ENCODE measurements at regions not wholly inside any gene's neighbourhood (a gene's known extent, or its start where the extent isn't known, plus 50 kb on each side); places are given as distances from the start of the nearest gene placed in this dataset.

GRCh38 chr22:48551716-48552268 lies 1275.9 kb downstream of the BRD1 start:
- WGBS (ENCODE audit: insufficient coverage), result 82% methylated on average over 17 of the region's 17 CpGs
- Mint-ChIP-seq H3K4me1 (no peaks in the 10 kb centered on the region), H3K9me3 (no peaks in the 10 kb centered on the region), H3K27ac (no peak overlapping the region), H3K36me3 (no peaks in the 10 kb centered on the region), H3K27me3 (ENCODE audit: low read depth in 2 of 2) (peaks cover 0 to 3% of the 10 kb centered on the region in 2 donors), H3K4me3 (no peak overlapping the region)
- intact Hi-C loops (cut with micrococcal nuclease), result no loop called here
- H3K36me3 ChIP-seq (ENCODE audit: control insufficient read depth, insufficient read depth, low read length), result no peaks in the 10 kb centered on the region
- no peak for TF ChIP-seq CTCF (IDR thresholded peaks at IDR 0.05)
- no peak overlapping the region for H3K27ac ChIP-seq (ENCODE audit: low read length)
- H3K4me1 ChIP-seq (ENCODE audit: control insufficient read depth, insufficient read depth, low read length), result no peaks in the 10 kb centered on the region
- ATAC-seq (no peak), DNase-seq (no peak)
- no peak overlapping the region for H3K4me3 ChIP-seq (ENCODE audit: low read length)
- H3K9me3 ChIP-seq (ENCODE audit: control insufficient read depth, insufficient read depth, low read length), result no peaks in the 10 kb centered on the region
- H3K27me3 ChIP-seq (ENCODE audit: control insufficient read depth, insufficient read depth, low read length), result no peaks in the 10 kb centered on the region

- Mint-ChIP-seq H3K9me3 (no peaks in the 10 kb centered on the region), H3K4me3 (no peak overlapping the region), H3K36me3 (no peaks in the 10 kb centered on the region), H3K27me3 (ENCODE audit: low read depth in 2 of 2) (peaks cover 0 to 3% of the 10 kb centered on the region in 2 donors), H3K4me1 (no peaks in the 10 kb centered on the region), H3K27ac (no peak overlapping the region)
- WGBS (ENCODE audit: insufficient coverage), result 89% methylated on average over 10 of the region's 10 CpGs
- H3K4me1 ChIP-seq (ENCODE audit: control insufficient read depth, insufficient read depth, low read length), result no peaks in the 10 kb centered on the region
- H3K4me3 ChIP-seq (ENCODE audit: low read length), result no peak overlapping the region
- intact Hi-C loops (cut with micrococcal nuclease), result no loop called here
- no peak for DNase-seq
- TF ChIP-seq CTCF (IDR thresholded peaks at IDR 0.05), result no peak
- H3K36me3 ChIP-seq (ENCODE audit: control insufficient read depth, insufficient read depth, low read length), result no peaks in the 10 kb centered on the region
- no peak for ATAC-seq
- no peaks in the 10 kb centered on the region for H3K9me3 ChIP-seq (ENCODE audit: control insufficient read depth, insufficient read depth, low read length)
- no peak overlapping the region for H3K27ac ChIP-seq (ENCODE audit: low read length)
- no peaks in the 10 kb centered on the region for H3K27me3 ChIP-seq (ENCODE audit: control insufficient read depth, insufficient read depth, low read length)
Observed at GRCh38 chr22:48551061-48551460, 1276.6 kb downstream of the BRD1 start.

- peaks cover 0 to 3% of the 10 kb centered on the region in 2 donors for H3K27me3 Mint-ChIP-seq (ENCODE audit: low read depth in 2 of 2)
- WGBS (ENCODE audit: insufficient coverage), result 98% methylated on average over 8 of the region's 8 CpGs
- Histone ChIP-seq H3K27me3 (ENCODE audit: control insufficient read depth, insufficient read depth, low read length) (no peaks in the 10 kb centered on the region), H3K36me3 (ENCODE audit: control insufficient read depth, insufficient read depth, low read length) (no peaks in the 10 kb centered on the region), H3K4me3 (ENCODE audit: low read length) (no peak overlapping the region), H3K27ac (ENCODE audit: low read length) (no peak overlapping the region), H3K4me1 (ENCODE audit: control insufficient read depth, insufficient read depth, low read length) (no peaks in the 10 kb centered on the region), H3K9me3 (ENCODE audit: control insufficient read depth, insufficient read depth, low read length) (no peaks in the 10 kb centered on the region)
- H3K4me3 Mint-ChIP-seq, result no peak overlapping the region
- ATAC-seq (no peak), DNase-seq (no peak)
- no peak for TF ChIP-seq CTCF (IDR thresholded peaks at IDR 0.05)
- H3K27ac Mint-ChIP-seq, result no peak overlapping the region
- H3K9me3 Mint-ChIP-seq, result no peaks in the 10 kb centered on the region
- intact Hi-C loops (cut with micrococcal nuclease), result no loop called here
- no peaks in the 10 kb centered on the region for H3K4me1 Mint-ChIP-seq
- no peaks in the 10 kb centered on the region for H3K36me3 Mint-ChIP-seq
Observed at GRCh38 chr22:48548391-48548790, 1279.3 kb downstream of the BRD1 start.

GRCh38 chr22:48547971-48548370 lies 1279.7 kb downstream of the BRD1 start:
- 87% methylated on average over 13 of the region's 13 CpGs for WGBS (ENCODE audit: insufficient coverage)
- Histone ChIP-seq H3K4me3 (ENCODE audit: low read length) (no peak overlapping the region), H3K4me1 (ENCODE audit: control insufficient read depth, insufficient read depth, low read length) (no peaks in the 10 kb centered on the region), H3K36me3 (ENCODE audit: control insufficient read depth, insufficient read depth, low read length) (no peaks in the 10 kb centered on the region), H3K27ac (ENCODE audit: low read length) (no peak overlapping the region), H3K27me3 (ENCODE audit: control insufficient read depth, insufficient read depth, low read length) (no peaks in the 10 kb centered on the region), H3K9me3 (ENCODE audit: control insufficient read depth, insufficient read depth, low read length) (no peaks in the 10 kb centered on the region)
- ATAC-seq, result no peak
- intact Hi-C loops (cut with micrococcal nuclease), result no loop called here
- Mint-ChIP-seq H3K4me3 (no peak overlapping the region), H3K36me3 (no peaks in the 10 kb centered on the region), H3K27ac (no peak overlapping the region), H3K9me3 (no peaks in the 10 kb centered on the region), H3K4me1 (no peaks in the 10 kb centered on the region), H3K27me3 (ENCODE audit: low read depth in 2 of 2) (peaks cover 0 to 1% of the 10 kb centered on the region in 2 donors)
- no peak for TF ChIP-seq CTCF (IDR thresholded peaks at IDR 0.05)
- no peak for DNase-seq
